Breast epithelium (tissue), 3 donors: ENCODE measurements at regions not wholly inside any gene's neighbourhood (a gene's known extent, or its start where the extent isn't known, plus 50 kb on each side); places are given as distances from the start of the nearest gene placed in this dataset.

ENCODE experiments used
- POLR2A ChIP-seq: fragments of 450-650 bp; IDR thresholded peaks from one replicate; pipeline ENCODE4 v1.6.1; 2016; ENCODE audit warnings: antibody characterized with exemption, mild to moderate bottlenecking, moderate library complexity
- POLR2AphosphoS5 ChIP-seq, 3 donors: sonication (generic); formaldehyde crosslinking; IDR thresholded peaks; one replicate each; pipeline ENCODE4 v1.6.1; 2017; ENCODE audit warnings: antibody characterized with exemption in 3 of 3
- TF ChIP-seq, protein P1 (sequence below), 3 donors: fragments of 450-650 bp; IDR thresholded peaks; one replicate each; pipeline ENCODE4 v1.5.1; 2016 to 2017; ENCODE audit warnings: antibody characterized with exemption in 3 of 3, mild to moderate bottlenecking in 3 of 3, moderate library complexity in 3 of 3

- TF ChIP-seq, protein P1, sequence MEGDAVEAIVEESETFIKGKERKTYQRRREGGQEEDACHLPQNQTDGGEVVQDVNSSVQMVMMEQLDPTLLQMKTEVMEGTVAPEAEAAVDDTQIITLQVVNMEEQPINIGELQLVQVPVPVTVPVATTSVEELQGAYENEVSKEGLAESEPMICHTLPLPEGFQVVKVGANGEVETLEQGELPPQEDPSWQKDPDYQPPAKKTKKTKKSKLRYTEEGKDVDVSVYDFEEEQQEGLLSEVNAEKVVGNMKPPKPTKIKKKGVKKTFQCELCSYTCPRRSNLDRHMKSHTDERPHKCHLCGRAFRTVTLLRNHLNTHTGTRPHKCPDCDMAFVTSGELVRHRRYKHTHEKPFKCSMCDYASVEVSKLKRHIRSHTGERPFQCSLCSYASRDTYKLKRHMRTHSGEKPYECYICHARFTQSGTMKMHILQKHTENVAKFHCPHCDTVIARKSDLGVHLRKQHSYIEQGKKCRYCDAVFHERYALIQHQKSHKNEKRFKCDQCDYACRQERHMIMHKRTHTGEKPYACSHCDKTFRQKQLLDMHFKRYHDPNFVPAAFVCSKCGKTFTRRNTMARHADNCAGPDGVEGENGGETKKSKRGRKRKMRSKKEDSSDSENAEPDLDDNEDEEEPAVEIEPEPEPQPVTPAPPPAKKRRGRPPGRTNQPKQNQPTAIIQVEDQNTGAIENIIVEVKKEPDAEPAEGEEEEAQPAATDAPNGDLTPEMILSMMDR (IDR thresholded peaks at IDR 0.05), result no peak
- TF ChIP-seq POLR2A (no peak), POLR2AphosphoS5 (IDR thresholded peaks at IDR 0.05) (no peak)
Observed at GRCh38 chr15:31569836-31570235, 243.2 kb downstream of the KLF13 start.
